Fibroblast of villous mesenchyme (primary cell): ENCODE measurements at regions not wholly inside any gene's neighbourhood (a gene's known extent, or its start where the extent isn't known, plus 50 kb on each side); places are given as distances from the start of the nearest gene placed in this dataset.
"Not testable (repeated sequence)": the region's sequence is repeated elsewhere in the genome, so short reads cannot be mapped to it uniquely, and the experiment has no call there.

ENCODE experiments used
- DNase-seq: peaks from one replicate; pipeline ENCODE4 v3.0.0-alpha.2; 2010; ENCODE audit warnings: low read depth
- H3K4me3 ChIP-seq: 2 replicates; pipeline ENCODE4 v1.5.1; 2011; ENCODE audit warnings: low read depth, mild to moderate bottlenecking, low read length
- TF ChIP-seq, protein P1 (sequence below): IDR thresholded peaks from 2 replicates; pipeline ENCODE4 v1.5.1; 2012; ENCODE audit warnings: low read depth, mild to moderate bottlenecking, low read length; ENCODE audit not compliant: insufficient read depth

DNA sequence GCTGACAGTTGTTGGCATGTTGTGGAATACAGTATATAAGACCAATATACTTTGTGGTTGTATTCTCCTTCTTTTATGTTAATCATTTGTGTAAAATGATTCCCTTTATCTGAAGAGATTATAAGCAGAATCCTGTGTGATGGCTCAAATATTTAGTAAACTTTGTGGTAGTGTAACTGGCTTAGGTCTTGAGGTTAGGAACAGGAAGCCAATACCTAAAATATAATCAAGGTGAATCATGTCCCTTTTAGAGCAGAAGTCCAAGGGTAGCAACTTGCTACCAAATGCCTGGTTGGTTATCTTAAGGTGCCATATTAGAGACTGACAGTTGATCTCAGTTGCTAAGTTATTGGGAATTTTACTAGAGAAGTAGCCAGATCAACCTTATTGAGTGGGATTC lies 398.5 kb upstream of the ADAMTS5 start:
- no peak overlapping the region for H3K4me3 ChIP-seq
- TF ChIP-seq, protein P1, sequence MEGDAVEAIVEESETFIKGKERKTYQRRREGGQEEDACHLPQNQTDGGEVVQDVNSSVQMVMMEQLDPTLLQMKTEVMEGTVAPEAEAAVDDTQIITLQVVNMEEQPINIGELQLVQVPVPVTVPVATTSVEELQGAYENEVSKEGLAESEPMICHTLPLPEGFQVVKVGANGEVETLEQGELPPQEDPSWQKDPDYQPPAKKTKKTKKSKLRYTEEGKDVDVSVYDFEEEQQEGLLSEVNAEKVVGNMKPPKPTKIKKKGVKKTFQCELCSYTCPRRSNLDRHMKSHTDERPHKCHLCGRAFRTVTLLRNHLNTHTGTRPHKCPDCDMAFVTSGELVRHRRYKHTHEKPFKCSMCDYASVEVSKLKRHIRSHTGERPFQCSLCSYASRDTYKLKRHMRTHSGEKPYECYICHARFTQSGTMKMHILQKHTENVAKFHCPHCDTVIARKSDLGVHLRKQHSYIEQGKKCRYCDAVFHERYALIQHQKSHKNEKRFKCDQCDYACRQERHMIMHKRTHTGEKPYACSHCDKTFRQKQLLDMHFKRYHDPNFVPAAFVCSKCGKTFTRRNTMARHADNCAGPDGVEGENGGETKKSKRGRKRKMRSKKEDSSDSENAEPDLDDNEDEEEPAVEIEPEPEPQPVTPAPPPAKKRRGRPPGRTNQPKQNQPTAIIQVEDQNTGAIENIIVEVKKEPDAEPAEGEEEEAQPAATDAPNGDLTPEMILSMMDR, result no peak
- DNase-seq, result peak; percentile 55

- H3K4me3 ChIP-seq, result no peak overlapping the region
- DNase-seq, result no peak
- TF ChIP-seq, protein P1, result no peak
Measured at GRCh38 chr21:27363719-27364477, 397.0 kb upstream of the ADAMTS5 start.

GRCh38 chr21:27362249-27362648 lies 395.4 kb upstream of the ADAMTS5 start:
- no peak for DNase-seq
- TF ChIP-seq, protein P1, result peak; percentile 23
- H3K4me3 ChIP-seq, result no peak overlapping the region

DNA sequence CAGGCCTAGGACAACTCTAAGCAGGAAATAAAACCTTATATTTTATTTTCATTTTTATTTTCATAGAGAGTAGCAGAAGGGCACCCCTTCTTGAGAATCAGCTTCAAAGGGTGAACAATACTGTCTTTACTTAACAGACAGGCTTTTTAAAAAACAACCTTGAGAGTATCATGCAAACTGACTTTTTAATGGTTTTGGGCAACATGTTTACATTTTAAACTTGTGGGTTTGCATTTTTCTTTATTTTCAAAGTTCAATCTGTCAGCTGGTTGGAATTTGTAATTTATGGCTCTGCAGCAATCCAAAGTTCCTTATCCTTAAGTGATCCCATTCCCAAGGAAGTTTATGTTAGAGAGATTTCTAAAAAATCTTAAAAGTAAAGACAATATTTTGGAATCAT lies 392.3 kb upstream of the ADAMTS5 start:
- peak; percentile 92 for DNase-seq
- H3K4me3 ChIP-seq, result no peak overlapping the region
- TF ChIP-seq, protein P1, result no peak

DNA sequence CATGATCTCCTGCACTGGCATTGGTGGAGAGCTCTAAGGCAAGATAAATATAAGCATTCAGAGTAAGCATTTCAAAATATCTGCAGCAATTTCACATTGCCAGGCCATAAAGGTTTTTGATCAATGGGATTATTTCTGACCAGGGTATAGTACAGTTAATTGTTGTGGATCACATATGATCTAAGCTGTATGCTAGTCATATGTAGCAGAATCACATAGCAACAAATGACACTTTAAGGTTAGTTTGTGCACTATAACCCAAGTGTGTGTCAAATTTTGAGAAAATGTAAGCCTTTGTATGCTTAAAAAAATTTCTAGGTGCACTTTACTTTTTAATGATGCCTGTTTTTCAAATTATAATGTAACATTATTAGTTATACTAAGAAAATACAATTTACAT lies 386.0 kb upstream of the ADAMTS5 start:
- TF ChIP-seq, protein P1, result no peak
- no peak overlapping the region for H3K4me3 ChIP-seq
- no peak for DNase-seq

DNA sequence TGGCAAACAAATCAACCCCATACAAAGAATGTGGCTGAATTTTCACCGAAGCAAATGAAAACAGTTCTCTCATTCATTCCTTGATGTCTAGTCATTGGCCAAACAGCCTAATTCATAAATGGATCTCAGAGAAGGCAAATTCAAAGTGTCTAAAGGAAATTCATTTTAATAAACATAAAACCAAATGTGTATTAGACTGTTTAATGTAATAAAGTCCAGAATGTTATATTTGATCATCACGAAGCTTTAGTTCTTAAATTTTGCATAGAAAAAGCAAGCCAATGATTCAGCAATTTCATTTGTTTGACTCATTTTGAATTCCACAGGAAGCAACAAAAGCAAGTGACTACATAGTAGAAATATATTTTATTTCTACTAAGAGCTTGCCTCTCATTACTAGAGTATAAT lies 379.2 kb upstream of the ADAMTS5 start:
- H3K4me3 ChIP-seq, result no peak overlapping the region
- TF ChIP-seq, protein P1, result no peak
- DNase-seq, result no peak

- TF ChIP-seq, protein P1, result no peak
- DNase-seq, result peak; percentile 88
- no peak overlapping the region for H3K4me3 ChIP-seq
Measured at GRCh38 chr21:27339902-27340301, 373.0 kb upstream of the ADAMTS5 start.

DNA sequence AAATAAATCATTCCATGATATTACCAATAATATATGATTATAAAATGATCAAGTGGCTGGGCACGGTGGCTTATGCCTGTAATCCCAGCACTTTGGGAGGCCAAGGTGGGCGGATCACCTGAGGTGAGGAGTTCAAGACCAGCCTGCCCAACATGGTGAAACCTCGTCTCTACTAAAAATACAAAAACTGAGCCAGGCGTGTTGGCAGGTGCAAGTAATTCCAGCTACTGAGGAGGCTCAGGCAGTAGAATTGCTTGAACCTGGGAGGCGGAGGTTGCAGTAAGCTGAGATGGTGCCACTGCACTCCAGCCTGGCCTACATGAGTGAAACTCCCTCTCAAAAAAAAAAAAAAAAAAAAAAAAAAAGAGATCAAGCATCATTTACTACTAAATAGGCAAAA lies 371.1 kb upstream of the ADAMTS5 start:
- not testable (repeated sequence) for H3K4me3 ChIP-seq, DNase-seq
